Effector memory CD8-positive, alpha-beta T cell (primary cell): ENCODE measurements at regions not wholly inside any gene's neighbourhood (a gene's known extent, or its start where the extent isn't known, plus 50 kb on each side); places are given as distances from the start of the nearest gene placed in this dataset.
"Not testable (repeated sequence)": the region's sequence is repeated elsewhere in the genome, so short reads cannot be mapped to it uniquely, and the experiment has no call there.

Experiments
- ATAC-seq: fragments of 150-1000 bp; cut with Tn5 transposase; replicated peaks from 2 replicates; pipeline ENCODE4 v1.10.0; 2021; ENCODE audit warnings: mild to moderate bottlenecking, moderate library complexity
- DNase-seq, 3 experiments: peaks; one replicate each; pipeline ENCODE4 v3.0.0; 2021
- H3K27ac Mint-ChIP-seq, 2 donors: one replicate each; pipeline ENCODE4 v1.8.0; 2022; ENCODE audit warnings: mild to moderate bottlenecking in 2 of 2, mixed read lengths in 2 of 2, moderate library complexity in 2 of 2
- H3K27me3 Mint-ChIP-seq, 2 donors: one replicate each; pipeline ENCODE4 v1.8.0; 2022; ENCODE audit warnings: mixed read lengths in 2 of 2
- H3K36me3 Mint-ChIP-seq: one replicate; pipeline ENCODE4 v1.8.0; 2022; ENCODE audit warnings: mild to moderate bottlenecking, moderate library complexity, mixed read lengths; ENCODE audit not compliant: insufficient read depth
- H3K4me1 Mint-ChIP-seq, 2 donors: one replicate each; pipeline ENCODE4 v1.8.0; 2022; ENCODE audit warnings: low read depth in 2 of 2, mixed read lengths in 2 of 2
- H3K4me3 Mint-ChIP-seq, 2 donors: one replicate each; pipeline ENCODE4 v1.8.0; 2022; ENCODE audit warnings: mild to moderate bottlenecking in 2 of 2, mixed read lengths in 2 of 2, moderate library complexity in 2 of 2
- H3K9me3 Mint-ChIP-seq, 2 donors: one replicate each; pipeline ENCODE4 v1.8.0; 2022; ENCODE audit warnings: mixed read lengths in 2 of 2

- ATAC-seq (no peak), DNase-seq (no peak)
- H3K9me3 Mint-ChIP-seq = peaks cover 3 to 5% of the 10 kb centered on the region in 2 donors
- no peaks in the 10 kb centered on the region for H3K27me3 Mint-ChIP-seq
- H3K4me1 Mint-ChIP-seq = no peaks in the 10 kb centered on the region
- no peak overlapping the region for H3K4me3 Mint-ChIP-seq
- H3K27ac Mint-ChIP-seq = no peak overlapping the region
- no peaks in the 10 kb centered on the region for H3K36me3 Mint-ChIP-seq
These were observed 555.7 kb upstream of the ANO3 start for GRCh38 chr11:25776238-25776637.

- Mint-ChIP-seq H3K27me3 (no peaks in the 10 kb centered on the region), H3K27ac (no peak overlapping the region), H3K4me3 (no peak overlapping the region), H3K36me3 (no peaks in the 10 kb centered on the region), H3K9me3 (peaks cover 4 to 7% of the 10 kb centered on the region in 2 donors), H3K4me1 (no peaks in the 10 kb centered on the region)
- DNase-seq = no peak
- ATAC-seq = no peak
These were observed 554.6 kb upstream of the ANO3 start for GRCh38 chr11:25777343-25777742.

DNA sequence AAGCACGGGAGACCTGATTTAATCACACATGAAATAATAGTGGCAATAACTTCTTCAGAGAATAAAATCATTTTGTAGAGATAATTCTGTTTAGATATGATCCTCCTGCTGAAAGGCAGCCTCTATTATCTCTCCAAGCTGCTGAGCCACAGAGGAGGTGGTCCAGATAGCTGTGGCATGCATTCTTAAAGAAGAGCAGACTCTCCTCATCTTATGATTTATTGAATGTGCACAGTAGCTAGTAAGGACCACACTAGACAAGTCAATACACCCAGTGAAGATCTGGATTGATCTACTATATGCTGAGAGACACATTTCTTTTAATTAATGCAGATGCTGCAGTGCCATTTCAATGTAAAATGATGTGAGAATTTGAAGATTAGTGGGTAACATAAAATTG is 552.9 kb upstream of the ANO3 start:
- H3K4me1 Mint-ChIP-seq = no peaks in the 10 kb centered on the region
- ATAC-seq (no peak), DNase-seq (no peak)
- H3K9me3 Mint-ChIP-seq = peaks cover 7 to 17% of the 10 kb centered on the region in 2 donors
- no peak overlapping the region for H3K27ac Mint-ChIP-seq
- H3K36me3 Mint-ChIP-seq = no peaks in the 10 kb centered on the region
- no peak overlapping the region for H3K4me3 Mint-ChIP-seq
- H3K27me3 Mint-ChIP-seq = no peaks in the 10 kb centered on the region

DNA sequence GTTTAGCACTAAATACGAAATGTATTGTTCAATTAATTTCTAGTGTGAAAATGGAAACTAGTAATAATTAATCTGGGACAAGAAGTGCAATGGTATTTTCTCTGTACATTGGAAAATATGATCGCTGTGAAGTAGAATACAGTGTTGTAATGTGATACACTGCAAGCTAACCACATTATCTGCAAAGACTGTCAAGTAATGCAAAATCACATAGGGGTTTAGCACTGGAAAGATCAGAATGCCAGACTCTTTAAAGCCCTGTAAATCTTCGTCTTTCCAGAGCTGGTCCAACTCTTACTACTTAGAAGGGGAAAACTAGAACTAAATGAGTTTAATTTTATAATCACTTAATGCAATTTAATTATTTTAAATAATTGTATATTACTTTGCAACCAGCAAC is 544.5 kb upstream of the ANO3 start:
- H3K4me3 Mint-ChIP-seq = no peak overlapping the region
- peaks cover 10 to 27% of the 10 kb centered on the region in 2 donors for H3K9me3 Mint-ChIP-seq
- DNase-seq (no peak), ATAC-seq (no peak)
- H3K27ac Mint-ChIP-seq = no peak overlapping the region
- H3K27me3 Mint-ChIP-seq = no peaks in the 10 kb centered on the region
- no peaks in the 10 kb centered on the region for H3K4me1 Mint-ChIP-seq
- no peaks in the 10 kb centered on the region for H3K36me3 Mint-ChIP-seq

GRCh38 chr11:25790396-25790795 is 541.5 kb upstream of the ANO3 start:
- Mint-ChIP-seq H3K36me3 (no peaks in the 10 kb centered on the region), H3K4me1 (no peaks in the 10 kb centered on the region), H3K27ac (no peak overlapping the region), H3K4me3 (no peak overlapping the region), H3K9me3 (peaks cover 10% of the 10 kb centered on the region in 2 donors), H3K27me3 (no peaks in the 10 kb centered on the region)
- ATAC-seq = no peak
- DNase-seq = no peak

- no peak for DNase-seq
- Mint-ChIP-seq H3K27ac (no peak overlapping the region), H3K36me3 (no peaks in the 10 kb centered on the region), H3K4me1 (no peaks in the 10 kb centered on the region), H3K4me3 (no peak overlapping the region), H3K9me3 (peaks cover 11 to 16% of the 10 kb centered on the region in 2 donors), H3K27me3 (no peaks in the 10 kb centered on the region)
- no peak for ATAC-seq
These were observed 538.3 kb upstream of the ANO3 start for GRCh38 chr11:25793637-25794036.

DNA sequence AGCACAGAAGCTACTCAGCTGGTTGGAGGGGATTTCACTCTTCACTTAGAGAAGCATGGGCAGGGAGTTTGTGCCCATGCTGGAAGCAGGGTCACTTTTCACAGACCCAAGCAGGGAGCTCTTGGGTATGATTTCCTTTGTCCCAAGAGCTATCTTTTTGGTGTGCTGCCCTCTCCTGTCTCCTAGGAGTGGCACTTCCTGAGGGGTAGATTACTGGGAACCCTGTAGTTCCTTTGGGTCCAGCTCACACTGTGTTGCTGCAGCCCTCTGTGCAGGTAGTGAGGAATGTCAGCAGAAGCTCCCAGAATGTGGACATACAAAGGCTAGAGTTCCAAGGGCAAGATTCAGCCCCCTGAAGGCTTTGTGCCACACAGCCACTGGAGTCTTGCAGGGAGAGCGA is 537.1 kb upstream of the ANO3 start:
- no peaks in the 10 kb centered on the region for H3K4me1 Mint-ChIP-seq
- ATAC-seq = no peak
- peaks cover 13 to 17% of the 10 kb centered on the region in 2 donors for H3K9me3 Mint-ChIP-seq
- H3K27me3 Mint-ChIP-seq = no peaks in the 10 kb centered on the region
- no peak overlapping the region for H3K4me3 Mint-ChIP-seq
- H3K36me3 Mint-ChIP-seq = no peaks in the 10 kb centered on the region
- no peak for DNase-seq
- no peak overlapping the region for H3K27ac Mint-ChIP-seq

DNA sequence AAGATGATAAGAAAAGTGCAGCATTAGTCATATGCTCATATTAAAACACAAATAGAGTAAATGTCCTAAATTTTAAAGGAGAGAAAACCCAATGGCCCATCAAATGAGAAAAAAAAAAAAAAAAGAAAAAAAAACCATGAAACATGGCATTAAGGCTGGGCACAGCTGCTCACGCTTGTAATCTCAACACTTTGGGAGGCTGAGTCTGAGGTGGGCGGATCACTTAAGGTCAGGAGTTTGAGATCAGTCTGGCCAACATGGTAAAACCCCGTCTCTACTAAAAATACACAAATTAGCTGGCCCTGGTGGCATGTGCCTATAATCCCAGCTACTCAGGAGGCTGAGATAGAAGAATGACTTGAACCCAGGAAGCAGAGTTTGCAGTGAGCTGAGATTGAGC is 515.5 kb upstream of the ANO3 start:
- H3K36me3 Mint-ChIP-seq = no peaks in the 10 kb centered on the region
- ATAC-seq = no peak

GRCh38 chr11:25824688-25825087 is 507.2 kb upstream of the ANO3 start:
- H3K36me3 Mint-ChIP-seq = no peaks in the 10 kb centered on the region
- no peak overlapping the region for H3K4me3 Mint-ChIP-seq
- H3K27ac Mint-ChIP-seq = no peak overlapping the region
- no peak for DNase-seq
- no peaks in the 10 kb centered on the region for H3K27me3 Mint-ChIP-seq
- no peaks in the 10 kb centered on the region for H3K4me1 Mint-ChIP-seq
- H3K9me3 Mint-ChIP-seq = peaks cover 8 to 26% of the 10 kb centered on the region in 2 donors
- ATAC-seq = no peak

More for the DNA sequence above, 515.5 kb upstream of the ANO3 start:
- Mint-ChIP-seq H3K27ac (no peak overlapping the region), H3K4me3 (no peak overlapping the region), H3K9me3 (peaks cover 3 to 10% of the 10 kb centered on the region in 2 donors), H3K27me3 (no peaks in the 10 kb centered on the region), H3K4me1 (no peaks in the 10 kb centered on the region)
- DNase-seq = no peak

DNA sequence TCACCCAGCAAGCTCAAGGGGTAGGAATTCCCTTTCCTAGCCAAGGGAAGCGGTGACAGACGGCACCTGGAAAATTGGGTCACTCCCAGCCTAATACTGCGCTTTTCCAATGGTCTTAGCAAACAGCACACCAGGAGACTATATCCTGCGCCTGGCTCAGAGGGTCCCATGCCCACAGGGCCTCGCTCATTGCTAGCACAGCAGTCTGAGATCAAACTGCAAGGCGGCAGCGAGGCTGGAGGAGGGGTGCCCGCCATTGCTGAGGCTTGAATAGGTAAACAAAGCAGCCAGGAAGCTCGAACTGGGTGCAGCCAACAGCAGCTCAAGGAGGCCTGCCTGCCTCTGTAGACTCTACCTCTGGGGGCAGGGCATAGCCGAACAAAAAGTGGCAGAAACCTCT is 500.4 kb upstream of the ANO3 start:
- not testable (repeated sequence) for H3K27me3 Mint-ChIP-seq, H3K36me3 Mint-ChIP-seq, H3K4me3 Mint-ChIP-seq, DNase-seq, ATAC-seq, H3K4me1 Mint-ChIP-seq, H3K27ac Mint-ChIP-seq
- H3K9me3 Mint-ChIP-seq = peaks cover 0 to 12% of the 10 kb centered on the region in 2 donors

GRCh38 chr11:25838918-25839625 is 492.9 kb upstream of the ANO3 start:
- DNase-seq = no peak
- H3K4me1 Mint-ChIP-seq = no peaks in the 10 kb centered on the region
- H3K4me3 Mint-ChIP-seq = no peak overlapping the region
- no peaks in the 10 kb centered on the region for H3K36me3 Mint-ChIP-seq
- ATAC-seq = no peak
- H3K27me3 Mint-ChIP-seq = no peaks in the 10 kb centered on the region
- H3K9me3 Mint-ChIP-seq = peaks cover 6 to 8% of the 10 kb centered on the region in 2 donors
- H3K27ac Mint-ChIP-seq = no peak overlapping the region

DNA sequence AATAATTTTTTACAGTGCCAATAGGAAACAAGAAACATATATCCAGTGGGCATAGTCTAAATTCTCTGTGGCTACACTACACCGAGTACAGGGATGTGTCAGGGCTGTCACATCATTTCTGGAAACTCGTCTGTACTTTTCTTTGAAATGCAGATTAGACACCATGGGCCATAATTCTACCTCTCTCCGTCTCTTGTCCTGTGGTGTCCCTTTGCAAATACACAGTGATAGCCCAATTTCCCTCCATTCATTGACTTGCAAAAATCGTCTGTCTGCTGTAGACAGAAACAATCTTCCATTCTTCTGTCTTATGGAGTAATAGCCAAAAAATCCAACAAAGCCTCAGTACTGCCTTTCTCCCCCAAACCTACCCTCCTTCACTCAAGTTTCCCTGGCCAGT is 487.1 kb upstream of the ANO3 start:
- Mint-ChIP-seq H3K36me3 (no peaks in the 10 kb centered on the region), H3K27ac (no peak overlapping the region), H3K27me3 (no peaks in the 10 kb centered on the region), H3K9me3 (peaks cover 16 to 29% of the 10 kb centered on the region in 2 donors), H3K4me1 (no peaks in the 10 kb centered on the region), H3K4me3 (no peak overlapping the region)
- DNase-seq = no peak
- ATAC-seq = no peak

- Mint-ChIP-seq H3K9me3 (peaks cover 0 to 5% of the 10 kb centered on the region in 2 donors), H3K4me3 (no peak overlapping the region), H3K27ac (no peak overlapping the region), H3K4me1 (no peaks in the 10 kb centered on the region), H3K27me3 (no peaks in the 10 kb centered on the region), H3K36me3 (no peaks in the 10 kb centered on the region)
- DNase-seq = no peak
- ATAC-seq = no peak
These were observed 476.0 kb upstream of the ANO3 start for GRCh38 chr11:25855916-25856315.

- Mint-ChIP-seq H3K9me3 (peaks cover 0 to 4% of the 10 kb centered on the region in 2 donors), H3K27me3 (no peaks in the 10 kb centered on the region), H3K36me3 (no peaks in the 10 kb centered on the region), H3K27ac (no peak overlapping the region), H3K4me3 (no peak overlapping the region), H3K4me1 (no peaks in the 10 kb centered on the region)
- ATAC-seq (no peak), DNase-seq (no peak)
These were observed 472.2 kb upstream of the ANO3 start for GRCh38 chr11:25859776-25860175.
